ENCODE measurements at regions not wholly inside any gene's neighbourhood (a gene's known extent, or its start where the extent isn't known, plus 50 kb on each side); places are given as distances from the start of the nearest gene placed in this dataset.

- ATAC-seq = no peak
- no peaks in the 10 kb centered on the region for H3K4me1 ChIP-seq
- no peak for TF ChIP-seq POLR2AphosphoS5 (IDR thresholded peaks at IDR 0.05)
- TF ChIP-seq POLR2A (IDR thresholded peaks at IDR 0.05) = no peak
- TF ChIP-seq EP300 (IDR thresholded peaks at IDR 0.05) = no peak
- TF ChIP-seq CTCF (IDR thresholded peaks at IDR 0.05) = no peak
- 12 to 43% methylated on average over 3 to 5 of the region's 14 CpGs for whole genome bisulfite sequencing, 2 donors (ENCODE audit: low coverage in 1 of 2)
- H3K36me3 ChIP-seq = no peaks in the 10 kb centered on the region
- no peaks in the 10 kb centered on the region for H3K9me3 ChIP-seq
- no peak overlapping the region for H3K4me3 ChIP-seq
- H3K27me3 ChIP-seq = peaks cover 8% of the 10 kb centered on the region
- no peak overlapping the region for H3K27ac ChIP-seq
Measured at GRCh38 chr2:11024259-11024645, 112.5 kb downstream of the KCNF1 start.

- TF ChIP-seq EP300 (IDR thresholded peaks at IDR 0.05) (no peak), POLR2AphosphoS5 (IDR thresholded peaks at IDR 0.05) (no peak), CTCF (IDR thresholded peaks at IDR 0.05) (no peak), POLR2A (IDR thresholded peaks at IDR 0.05) (no peak)
- Histone ChIP-seq H3K4me3 (no peak overlapping the region), H3K27me3 (peaks cover 4% of the 10 kb centered on the region), H3K36me3 (no peaks in the 10 kb centered on the region), H3K9me3 (no peaks in the 10 kb centered on the region), H3K4me1 (no peaks in the 10 kb centered on the region), H3K27ac (no peak overlapping the region)
- 61 to 67% methylated on average over 7 of the region's 7 CpGs for WGBS, 2 donors (ENCODE audit: low coverage in 1 of 2)
- ATAC-seq = no peak
Measured at GRCh38 chr2:11024687-11025086, 113.0 kb downstream of the KCNF1 start.

GRCh38 chr2:11026286-11026921 lies 114.7 kb downstream of the KCNF1 start:
- Histone ChIP-seq H3K4me1 (no peaks in the 10 kb centered on the region), H3K36me3 (no peaks in the 10 kb centered on the region), H3K27ac (no peak overlapping the region), H3K4me3 (no peak overlapping the region), H3K9me3 (no peaks in the 10 kb centered on the region), H3K27me3 (no peaks in the 10 kb centered on the region)
- no peak for ATAC-seq
- WGBS, 2 donors (ENCODE audit: low coverage in 1 of 2) = 94% methylated on average over 8 of the region's 15 CpGs
- no peak for TF ChIP-seq EP300 (IDR thresholded peaks at IDR 0.05)
- no peak for TF ChIP-seq POLR2AphosphoS5 (IDR thresholded peaks at IDR 0.05)
- TF ChIP-seq POLR2A (IDR thresholded peaks at IDR 0.05) = no peak
- TF ChIP-seq CTCF (IDR thresholded peaks at IDR 0.05) = no peak

GRCh38 chr2:11027195-11027594 lies 115.5 kb downstream of the KCNF1 start:
- WGBS, 2 donors (ENCODE audit: low coverage in 1 of 2) = 86 to 91% methylated on average over 4 to 7 of the region's 7 CpGs
- Histone ChIP-seq H3K9me3 (no peaks in the 10 kb centered on the region), H3K36me3 (no peaks in the 10 kb centered on the region), H3K27ac (no peak overlapping the region), H3K4me1 (no peaks in the 10 kb centered on the region), H3K27me3 (no peaks in the 10 kb centered on the region), H3K4me3 (no peak overlapping the region)
- TF ChIP-seq CTCF (IDR thresholded peaks at IDR 0.05) = no peak
- TF ChIP-seq POLR2A (IDR thresholded peaks at IDR 0.05) = no peak
- no peak for TF ChIP-seq POLR2AphosphoS5 (IDR thresholded peaks at IDR 0.05)
- no peak for TF ChIP-seq EP300 (IDR thresholded peaks at IDR 0.05)
- no peak for ATAC-seq

GRCh38 chr2:11028407-11028916 lies 116.7 kb downstream of the KCNF1 start:
- Histone ChIP-seq H3K27ac (no peak overlapping the region), H3K36me3 (no peaks in the 10 kb centered on the region), H3K4me1 (no peaks in the 10 kb centered on the region), H3K27me3 (peaks cover 5% of the 10 kb centered on the region), H3K9me3 (peaks cover 0 to 9% (median 0%) of the 10 kb centered on the region in 3 donors), H3K4me3 (no peak overlapping the region)
- TF ChIP-seq EP300 (IDR thresholded peaks at IDR 0.05) (no peak), CTCF (IDR thresholded peaks at IDR 0.05) (no peak), POLR2AphosphoS5 (IDR thresholded peaks at IDR 0.05) (no peak), POLR2A (IDR thresholded peaks at IDR 0.05) (no peak)
- ATAC-seq = no peak
- 75% methylated on average over 1 of the region's 5 CpGs; no CpG with 5 or more reads in 1 of the 2 donors for WGBS, 2 donors (ENCODE audit: low coverage in 1 of 2)

Data from gastroesophageal sphincter (tissue), 4 donors.